Esophagus muscularis mucosa (tissue), 4 donors: ENCODE measurements at regions not wholly inside any gene's neighbourhood (a gene's known extent, or its start where the extent isn't known, plus 50 kb on each side); places are given as distances from the start of the nearest gene placed in this dataset.

Experiments
- DNase-seq: peaks from one replicate; pipeline ENCODE4 v3.0.0-alpha.2; 2017; ENCODE audit errors: extremely low spot score
- H3K27ac ChIP-seq, 4 donors: fragments of 200-600 bp; sonication (generic); replicated peaks in 1 of 4; 1 replicate in 3 of 4; 2 replicates in 1 of 4; pipeline ENCODE4 v1.5.1; 2016 to 2019; ENCODE audit warnings: mild to moderate bottlenecking in 1 of 4
- H3K27me3 ChIP-seq, 4 donors: fragments of 200-600 bp; sonication (generic); one replicate each; pipeline versions ENCODE4 v1.5.1 to v1.6.0; 2016 to 2019
- H3K36me3 ChIP-seq, 4 donors: fragments of 200-600 bp; sonication (generic); one replicate each; pipeline ENCODE4 v1.5.1; 2016 to 2019
- H3K4me1 ChIP-seq, 4 donors: fragments of 200-600 bp; sonication (generic); one replicate each; pipeline ENCODE4 v1.5.1; 2016 to 2019
- H3K4me3 ChIP-seq, 4 donors: fragments of 200-600 bp; sonication (generic); 1 replicate in 2 of 4; 2 replicates in 2 of 4; pipeline ENCODE4 v1.5.1; 2016 to 2019; ENCODE audit warnings: mild to moderate bottlenecking in 4 of 4, moderate library complexity in 1 of 4
- H3K9me3 ChIP-seq, 4 donors: fragments of 200-600 bp; sonication (generic); 1 replicate in 3 of 4; 2 replicates in 1 of 4; pipeline ENCODE4 v1.5.1; 2016 to 2019
- CTCF ChIP-seq, 3 experiments: fragments of 200-600 bp in 2 of 3; fragments of 450-650 bp in 1 of 3; sonication (generic) in 2 of 3; IDR thresholded peaks; one replicate each; pipeline ENCODE4 v1.5.1; 2017 to 2019; ENCODE audit warnings: antibody characterized with exemption in 3 of 3, mild to moderate bottlenecking in 2 of 3, moderate library complexity in 1 of 3
- EP300 ChIP-seq: sonication (generic); formaldehyde crosslinking; IDR thresholded peaks from one replicate; pipeline ENCODE4 v1.6.1; 2017; ENCODE audit warnings: antibody characterized with exemption
- POLR2A ChIP-seq: fragments of 450-650 bp; IDR thresholded peaks from one replicate; pipeline ENCODE4 v1.6.1; 2017; ENCODE audit warnings: antibody characterized with exemption, moderate library complexity, mild to moderate bottlenecking, low read depth
- POLR2AphosphoS5 ChIP-seq, 2 donors: sonication (generic); formaldehyde crosslinking; IDR thresholded peaks; one replicate each; pipeline ENCODE4 v1.6.1; 2017; ENCODE audit warnings: antibody characterized with exemption in 2 of 2
- WGBS: methylation state at CpG from one replicate; pipeline ENCODE4 v1.1.5; 2018; 5-methylcytosine and 5-hydroxymethylcytosine counted together
- intact Hi-C: fragments of 100-400 bp; cut with DNase I; formaldehyde crosslinking; loops from one replicate; pipeline ENCODE4 v1.15.1; 2023

DNA sequence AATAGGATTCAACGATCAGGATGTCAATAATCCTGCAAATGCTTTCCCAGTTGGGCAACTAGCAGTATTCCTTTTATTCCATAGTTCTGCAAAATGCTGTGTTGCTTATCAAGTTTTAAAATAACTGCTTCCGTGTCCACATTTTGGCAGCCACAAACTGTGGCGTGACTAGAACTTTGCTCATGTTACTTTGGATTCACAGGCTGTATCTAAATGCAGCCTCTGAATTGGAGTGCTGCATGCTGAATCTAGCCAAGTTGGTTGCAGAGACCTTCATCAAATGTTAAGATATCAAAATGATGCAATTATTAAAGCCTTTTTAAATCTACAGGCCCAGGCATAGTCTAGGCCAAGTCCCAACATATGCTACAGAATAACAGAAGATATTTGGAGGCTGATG lies 249.2 kb downstream of the NR2F1-AS1 start:
- Histone ChIP-seq H3K36me3 (no peaks in the 10 kb centered on the region), H3K27me3 (no peaks in the 10 kb centered on the region), H3K9me3 (no peaks in the 10 kb centered on the region), H3K4me1 (no peaks in the 10 kb centered on the region), H3K4me3 (no peak overlapping the region), H3K27ac (no peak overlapping the region)
- intact Hi-C loops: no loop called here
- WGBS: 75% methylated on average over 3 of the region's 3 CpGs
- no peak for DNase-seq
- TF ChIP-seq POLR2AphosphoS5 (IDR thresholded peaks at IDR 0.05) (no peak), CTCF (IDR thresholded peaks at IDR 0.05) (no peak), EP300 (no peak), POLR2A (no peak)

DNA sequence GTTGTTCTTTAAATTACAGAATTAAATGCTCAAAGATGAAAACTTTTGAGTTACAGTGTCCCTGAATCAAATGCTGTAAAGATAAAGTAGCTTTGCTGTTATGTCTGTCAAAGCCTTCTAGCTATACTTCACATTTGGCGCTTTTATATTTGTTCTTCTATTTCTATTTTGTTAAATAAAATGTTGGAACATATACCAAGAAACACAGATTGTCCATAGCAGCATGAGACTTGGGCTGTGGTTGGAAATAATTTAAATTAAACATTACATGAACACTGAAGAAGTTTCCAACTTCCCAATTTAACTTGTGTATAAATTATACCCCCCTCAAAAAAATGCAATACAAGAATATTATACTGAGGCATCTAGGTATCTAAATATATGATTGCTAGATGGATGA lies 249.8 kb downstream of the NR2F1-AS1 start:
- WGBS: 98% methylated on average over 1 of the region's 1 CpG
- no peak for DNase-seq
- Histone ChIP-seq H3K4me1 (no peaks in the 10 kb centered on the region), H3K27me3 (no peaks in the 10 kb centered on the region), H3K4me3 (no peak overlapping the region), H3K9me3 (no peaks in the 10 kb centered on the region), H3K36me3 (no peaks in the 10 kb centered on the region), H3K27ac (no peak overlapping the region)
- intact Hi-C loops: no loop called here
- TF ChIP-seq CTCF (IDR thresholded peaks at IDR 0.05) (no peak), POLR2AphosphoS5 (IDR thresholded peaks at IDR 0.05) (no peak), EP300 (no peak), POLR2A (no peak)

DNA sequence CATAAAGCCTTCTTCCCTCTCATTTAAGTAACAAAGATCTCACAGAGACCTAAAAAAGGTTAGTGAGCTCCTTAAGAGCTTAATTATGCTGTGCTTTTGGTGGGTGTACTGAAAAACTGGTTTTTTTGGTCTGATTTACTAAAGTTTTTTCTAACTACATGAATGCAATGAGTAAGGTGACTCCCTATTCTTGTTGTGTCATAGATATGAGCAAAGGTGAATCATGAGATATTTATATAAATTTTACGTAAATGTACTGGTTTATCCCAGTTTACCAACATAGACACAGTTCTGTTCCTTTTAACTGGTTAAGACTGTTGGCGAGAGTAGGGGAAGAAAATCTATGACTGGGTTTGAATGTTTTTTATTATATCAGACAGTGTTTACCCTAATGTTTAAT lies 250.5 kb downstream of the NR2F1-AS1 start:
- no peak for DNase-seq
- no peaks in the 10 kb centered on the region for H3K9me3 ChIP-seq
- H3K36me3 ChIP-seq: no peaks in the 10 kb centered on the region
- H3K27me3 ChIP-seq: no peaks in the 10 kb centered on the region
- TF ChIP-seq POLR2A (no peak), EP300 (no peak), POLR2AphosphoS5 (IDR thresholded peaks at IDR 0.05) (no peak), CTCF (IDR thresholded peaks at IDR 0.05) (no peak)
- H3K4me1 ChIP-seq: no peaks in the 10 kb centered on the region
- WGBS: 47% methylated on average over 2 of the region's 2 CpGs
- H3K4me3 ChIP-seq: no peak overlapping the region
- no peak overlapping the region for H3K27ac ChIP-seq
- intact Hi-C loops: no loop called here

GRCh38 chr5:93329756-93330155 lies 251.3 kb downstream of the NR2F1-AS1 start:
- DNase-seq: no peak
- TF ChIP-seq EP300 (no peak), POLR2A (no peak), CTCF (IDR thresholded peaks at IDR 0.05) (no peak), POLR2AphosphoS5 (IDR thresholded peaks at IDR 0.05) (no peak)
- Histone ChIP-seq H3K4me1 (no peaks in the 10 kb centered on the region), H3K27me3 (no peaks in the 10 kb centered on the region), H3K36me3 (no peaks in the 10 kb centered on the region), H3K27ac (no peak overlapping the region), H3K9me3 (no peaks in the 10 kb centered on the region), H3K4me3 (no peak overlapping the region)
- WGBS: 56% methylated on average over 1 of the region's 1 CpG
- intact Hi-C loops: no loop called here

DNA sequence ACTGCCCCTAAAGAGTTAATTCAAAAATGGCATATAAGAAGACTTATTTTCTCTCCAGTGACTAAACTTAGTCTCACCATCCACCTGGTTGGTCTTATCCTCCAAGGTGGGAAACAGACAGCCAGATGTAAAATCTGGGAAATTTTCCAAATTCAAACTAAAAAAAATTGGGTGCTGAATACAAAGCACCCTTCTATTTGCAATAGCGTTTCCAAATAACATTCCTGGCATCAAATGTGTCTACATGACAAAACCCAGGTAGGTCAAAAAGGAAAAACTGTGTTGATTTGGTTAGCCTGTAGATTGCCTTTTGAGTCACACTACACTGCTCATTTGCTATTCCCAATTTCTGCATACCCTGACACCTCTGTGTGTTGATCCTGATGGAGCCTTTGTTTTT lies 252.2 kb downstream of the NR2F1-AS1 start:
- Histone ChIP-seq H3K9me3 (no peaks in the 10 kb centered on the region), H3K4me3 (no peak overlapping the region), H3K27ac (no peak overlapping the region), H3K36me3 (no peaks in the 10 kb centered on the region), H3K27me3 (no peaks in the 10 kb centered on the region), H3K4me1 (no peaks in the 10 kb centered on the region)
- TF ChIP-seq CTCF (IDR thresholded peaks at IDR 0.05): no peak
- no peak for TF ChIP-seq POLR2AphosphoS5 (IDR thresholded peaks at IDR 0.05)
- no peak for TF ChIP-seq POLR2A
- no peak for TF ChIP-seq EP300
- no peak for DNase-seq
- 47% methylated on average over 1 of the region's 1 CpG for WGBS
- intact Hi-C loops: no loop called here
